Smooth muscle cell of the brain vasculature (primary cell): ENCODE measurements at regions not wholly inside any gene's neighbourhood (a gene's known extent, or its start where the extent isn't known, plus 50 kb on each side); places are given as distances from the start of the nearest gene placed in this dataset.

ENCODE experiments used
- DNase-seq: peaks from one replicate; pipeline ENCODE4 v3.0.0-alpha.2; 2012; ENCODE audit warnings: low read depth, low spot score

DNA sequence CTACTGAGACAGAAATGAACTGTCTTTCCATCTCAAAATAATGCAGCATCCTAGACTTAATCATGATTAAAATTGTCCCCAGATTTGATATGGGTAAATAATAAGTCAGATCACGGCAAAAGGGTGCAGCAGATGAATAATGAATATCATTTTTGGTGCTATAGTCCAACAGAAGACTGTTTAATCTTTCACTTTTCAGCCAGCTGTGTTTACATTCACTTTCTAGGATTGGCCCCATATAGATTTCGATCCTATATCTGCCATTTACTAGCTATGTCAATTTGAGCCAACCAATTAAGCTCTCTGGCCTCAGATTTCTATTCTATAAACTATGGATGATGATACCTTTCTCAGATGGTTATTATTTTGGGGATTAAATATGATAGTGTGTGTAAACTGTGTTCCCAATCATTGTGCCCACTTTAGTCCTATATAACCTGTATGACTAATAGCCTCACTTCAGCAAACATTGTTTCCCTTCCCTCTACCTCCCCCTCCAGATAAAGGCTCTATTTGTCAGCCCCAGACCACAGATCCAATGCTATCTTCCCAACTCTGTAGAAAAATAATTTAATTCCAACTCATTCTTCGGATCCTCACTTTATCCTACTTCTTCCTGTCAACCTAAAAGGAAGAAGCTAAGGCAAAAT is 53.6 kb upstream of the NT5E start:
- no peak for DNase-seq

DNA sequence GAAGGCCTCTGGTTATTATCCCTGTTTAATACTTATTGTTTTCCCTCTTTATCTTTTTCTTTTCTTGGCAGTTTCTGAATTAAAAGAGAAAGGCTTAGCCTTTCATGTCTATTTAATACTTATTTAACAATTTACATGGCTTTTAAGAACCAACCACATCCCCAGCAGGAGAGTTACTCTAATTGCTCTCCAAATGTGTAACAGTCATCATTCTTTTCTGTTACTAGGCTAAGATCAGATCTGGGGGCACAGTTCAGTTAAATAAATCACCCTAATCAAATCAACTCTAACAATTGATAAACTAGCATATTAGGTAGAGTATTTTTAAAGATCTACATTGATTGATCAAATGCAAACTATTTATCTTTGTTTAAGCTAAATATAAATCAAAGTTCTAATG is 54.1 kb upstream of the NT5E start:
- no peak for DNase-seq

DNA sequence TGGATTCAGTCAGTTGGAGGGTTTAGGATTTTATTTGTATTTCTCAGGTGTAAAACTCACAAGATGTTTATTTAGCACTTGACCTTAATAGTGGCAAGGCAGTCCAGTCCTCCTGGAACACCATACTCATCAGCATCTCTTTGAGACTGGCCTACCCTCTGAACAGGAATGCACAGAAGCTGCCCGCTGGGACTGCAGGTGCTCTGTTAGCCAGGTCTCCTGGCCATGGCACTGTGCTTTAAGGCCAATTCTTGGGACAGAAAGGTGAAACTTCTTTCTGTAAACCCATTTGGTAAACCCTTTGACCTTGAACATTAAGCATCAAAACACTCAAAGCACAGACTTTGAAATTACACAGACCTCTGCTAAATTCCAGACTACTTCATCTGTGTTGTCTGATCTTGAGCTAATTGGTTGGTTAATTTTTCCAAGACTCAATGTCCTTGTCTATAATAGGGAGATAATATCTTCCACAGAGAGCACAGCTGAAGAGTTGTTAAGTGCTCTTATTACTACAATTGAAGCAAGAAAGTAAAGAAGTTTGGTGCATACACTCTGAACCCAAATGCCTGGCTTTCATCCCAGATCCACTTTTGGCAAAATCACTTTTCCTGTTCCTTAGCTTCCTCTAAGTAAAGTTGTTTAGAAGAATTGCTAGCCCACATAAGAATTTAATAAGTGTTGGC is 54.9 kb upstream of the NT5E start:
- DNase-seq, result no peak

DNA sequence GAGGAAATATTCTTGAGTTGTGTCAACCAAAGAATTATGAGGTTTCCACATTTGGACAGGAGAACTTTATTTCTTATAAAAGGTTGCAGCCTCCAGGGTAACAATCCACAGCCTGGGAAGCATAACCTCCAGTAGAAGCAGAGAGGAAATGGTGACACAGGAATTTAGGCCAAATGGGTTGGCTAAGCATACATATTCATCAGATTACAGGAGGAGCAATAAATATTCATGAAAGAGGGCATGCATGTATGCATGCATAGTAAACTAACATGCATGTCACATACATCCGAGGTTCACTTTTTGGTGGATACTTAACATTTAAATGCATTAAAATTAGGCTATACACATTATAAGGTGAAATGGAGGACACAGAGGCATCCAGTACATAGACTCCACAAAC is 55.7 kb upstream of the NT5E start:
- no peak for DNase-seq

DNA sequence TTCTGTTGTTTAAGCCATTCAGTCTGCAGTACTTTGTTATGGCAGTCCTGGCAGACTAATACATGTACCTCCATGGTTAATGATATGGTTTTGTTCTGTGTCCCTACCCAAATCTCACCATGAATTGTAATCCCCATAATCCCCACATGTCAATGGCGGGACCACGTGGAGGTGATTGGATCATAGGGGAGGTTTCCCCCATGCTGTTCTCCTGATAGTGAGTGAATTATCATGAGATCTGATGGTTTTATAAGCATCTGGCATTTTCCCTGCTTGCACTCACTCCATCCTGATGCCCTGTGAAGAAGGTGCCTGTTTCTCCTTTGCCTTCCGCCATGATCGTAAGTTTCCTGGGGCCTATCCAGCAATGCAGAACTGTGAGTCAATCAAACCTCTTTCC is 57.5 kb upstream of the NT5E start:
- DNase-seq, result no peak

DNA sequence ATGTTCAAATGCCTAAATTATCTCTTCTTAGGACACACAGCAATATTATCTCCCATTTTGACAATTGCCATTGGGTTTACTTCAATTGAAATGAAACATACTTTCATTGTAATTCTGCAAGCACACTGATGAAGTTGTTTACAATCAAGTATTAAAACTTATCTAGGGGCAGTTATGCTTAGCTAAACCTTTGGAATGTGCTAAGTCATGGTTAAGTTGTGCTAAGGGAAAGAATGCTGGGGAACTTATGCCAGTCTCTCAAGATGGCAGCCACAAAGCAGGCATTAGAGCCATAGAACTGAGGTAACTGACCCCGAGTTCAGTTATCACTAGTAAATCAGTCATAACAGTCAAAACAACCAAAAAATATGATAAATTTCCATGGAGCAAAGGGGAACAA is 59.1 kb upstream of the NT5E start:
- DNase-seq, result no peak

DNA sequence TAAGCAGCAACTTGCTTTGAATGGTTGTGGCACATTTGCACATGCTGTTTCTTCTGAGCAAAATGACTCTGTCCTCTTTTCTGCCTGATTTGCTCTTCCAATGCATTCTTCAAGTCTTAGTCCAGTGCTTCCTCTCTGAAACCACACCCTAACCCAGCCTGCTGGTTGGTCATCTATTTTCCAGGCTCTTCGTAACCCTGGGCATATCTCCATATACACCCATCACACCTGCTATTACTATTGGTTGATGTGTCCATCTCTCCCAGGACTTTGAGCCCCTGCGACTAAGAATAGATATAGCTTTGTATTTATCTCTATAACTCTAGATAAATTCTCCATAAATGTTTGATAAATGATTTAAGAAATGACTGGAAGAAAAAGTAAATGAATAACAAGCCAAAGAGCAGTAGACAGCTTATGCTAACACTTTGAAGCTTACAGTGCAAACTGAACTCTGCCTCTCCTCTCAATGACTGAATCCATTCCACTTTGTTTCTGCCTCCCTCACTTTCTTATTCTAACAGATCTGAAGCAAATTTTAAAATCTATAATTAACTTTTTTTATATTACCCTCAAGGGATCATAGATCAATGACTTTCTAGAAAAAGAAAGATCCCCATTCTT is 59.7 kb upstream of the NT5E start:
- DNase-seq, result no peak

DNA sequence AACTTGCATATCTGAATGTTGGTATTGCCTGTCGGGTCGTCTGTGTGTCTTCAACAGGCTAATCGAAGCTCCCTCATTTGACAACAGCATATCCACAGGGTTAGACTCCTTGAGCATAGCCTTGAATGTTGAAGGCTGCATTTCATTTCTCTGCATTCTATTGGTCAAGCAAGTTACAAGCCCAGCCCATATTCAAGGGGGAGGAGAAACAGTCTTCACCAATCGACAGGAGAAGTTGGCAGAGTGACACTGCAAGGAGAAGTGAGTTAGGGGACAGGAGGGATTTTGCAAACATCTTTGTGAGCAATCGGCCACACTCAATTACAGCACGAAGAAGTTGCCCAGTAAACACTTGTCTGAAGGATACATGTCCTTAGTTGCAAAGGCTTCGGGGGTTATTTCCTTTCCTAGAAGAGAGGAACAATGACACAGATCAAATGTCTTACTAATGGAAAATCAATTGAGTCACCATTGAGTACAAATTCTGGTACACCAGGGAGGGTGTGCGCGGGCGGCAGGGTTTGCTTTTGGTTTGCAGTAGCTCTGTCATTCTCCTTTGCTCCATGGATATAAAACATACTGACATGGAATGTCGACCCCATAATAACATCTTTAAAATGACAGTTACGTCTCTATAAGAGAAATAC is 60.6 kb upstream of the NT5E start:
- no peak for DNase-seq

DNA sequence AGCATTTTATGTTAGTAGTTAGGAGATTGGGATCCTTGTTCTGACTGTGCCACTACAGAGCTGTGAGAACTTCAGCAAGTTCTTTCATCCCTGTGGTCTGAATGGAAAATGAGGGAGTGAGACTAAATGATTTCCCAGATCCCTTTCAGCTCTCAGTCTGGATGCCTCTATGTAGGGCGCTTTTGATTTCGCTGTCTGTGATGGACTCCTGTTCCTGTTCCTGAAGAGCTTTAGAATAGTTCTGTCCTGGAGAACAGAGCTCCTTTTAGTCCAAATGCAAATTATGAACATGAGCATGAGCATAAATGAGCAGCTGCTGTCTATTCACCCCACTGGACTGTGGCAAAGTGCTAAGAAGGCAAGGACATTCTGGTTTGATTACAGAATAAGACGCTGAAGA is 61.4 kb upstream of the NT5E start:
- DNase-seq, result no peak

DNA sequence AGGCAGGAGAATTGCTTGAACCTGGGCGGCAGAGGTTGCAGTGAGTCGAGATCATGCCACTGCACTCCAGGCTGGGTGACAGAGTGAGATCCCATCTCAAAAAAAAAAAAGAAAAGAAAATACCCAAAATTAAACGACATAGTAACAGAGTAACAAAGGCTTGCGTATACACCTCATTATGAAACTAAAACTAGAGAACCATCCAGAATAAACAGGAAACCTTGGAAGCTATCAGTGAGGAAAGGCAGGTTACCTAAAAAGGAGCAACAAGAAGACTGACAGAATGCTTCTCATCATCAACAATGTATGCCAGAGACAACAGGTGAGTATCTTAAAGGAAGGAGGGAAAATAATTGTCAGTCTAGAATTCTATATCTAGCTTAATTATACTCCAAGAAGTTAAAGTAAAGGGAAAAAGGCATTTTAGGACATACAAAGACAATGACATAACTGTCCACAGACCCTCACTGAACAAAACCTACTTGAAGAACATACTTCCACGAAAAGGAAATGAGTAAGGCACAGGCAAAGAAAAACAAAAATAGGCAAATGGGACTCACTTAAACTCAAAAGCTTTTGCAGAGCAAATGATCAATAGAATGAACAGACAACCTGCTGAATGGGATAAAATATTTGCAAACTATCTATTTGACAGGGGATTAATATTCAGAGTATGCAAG is 64.1 kb upstream of the NT5E start:
- DNase-seq, result no peak

DNA sequence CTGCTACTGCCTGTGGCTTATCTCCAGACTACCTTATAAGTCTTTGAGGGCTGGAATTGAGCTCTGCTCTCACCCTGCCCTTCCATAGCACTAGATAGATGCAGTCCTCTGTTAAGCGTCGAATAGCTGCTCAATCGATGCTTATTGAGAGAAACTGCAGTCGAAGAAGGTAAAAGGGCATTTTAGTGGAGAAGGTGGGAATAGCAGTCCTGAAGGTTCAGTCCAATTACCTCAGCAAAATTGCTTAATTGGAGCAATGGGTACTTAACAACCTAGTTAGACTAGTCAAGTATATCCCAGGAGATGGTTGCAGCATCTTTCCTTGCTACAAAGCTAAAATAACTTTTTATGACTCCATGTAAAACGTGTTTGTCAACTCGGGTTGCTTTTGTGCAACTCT is 66.8 kb upstream of the NT5E start:
- no peak for DNase-seq

DNA sequence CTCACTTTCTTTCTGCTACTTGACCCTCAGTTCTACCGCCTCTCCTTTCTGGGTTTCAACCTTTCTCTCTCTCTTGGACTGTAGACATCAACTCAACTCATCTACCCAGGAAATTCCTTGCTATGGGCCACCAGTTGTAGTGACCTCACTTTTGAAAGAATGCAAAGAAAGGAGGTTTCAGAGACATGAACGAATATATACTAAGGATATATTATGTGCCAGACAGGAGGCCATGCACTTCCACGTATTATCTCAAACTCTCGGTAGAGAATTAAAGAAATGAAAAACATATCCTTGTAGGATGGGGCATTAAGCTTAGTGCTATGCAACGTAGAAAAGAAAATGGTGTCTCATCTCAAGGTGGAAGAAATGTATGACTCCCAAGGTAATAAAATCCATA is 67.3 kb upstream of the NT5E start:
- DNase-seq, result no peak

DNA sequence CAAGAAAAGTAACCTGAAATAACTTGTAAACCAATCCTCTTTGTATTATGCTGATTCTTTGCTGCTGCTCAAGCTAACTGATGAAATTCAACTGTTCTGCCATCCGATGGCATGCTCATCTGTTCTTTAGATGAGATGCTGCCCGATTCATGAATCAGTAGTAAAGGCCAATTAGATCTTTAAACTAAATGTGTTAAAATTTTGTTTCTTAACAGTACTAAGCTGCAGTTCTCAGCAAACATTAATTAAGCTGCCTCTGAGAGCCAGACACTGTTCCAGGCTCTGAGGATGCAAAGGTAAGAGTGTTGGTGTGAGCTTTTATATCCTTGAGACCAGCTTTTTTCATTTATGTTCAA is 77.0 kb upstream of the NT5E start:
- no peak for DNase-seq

DNA sequence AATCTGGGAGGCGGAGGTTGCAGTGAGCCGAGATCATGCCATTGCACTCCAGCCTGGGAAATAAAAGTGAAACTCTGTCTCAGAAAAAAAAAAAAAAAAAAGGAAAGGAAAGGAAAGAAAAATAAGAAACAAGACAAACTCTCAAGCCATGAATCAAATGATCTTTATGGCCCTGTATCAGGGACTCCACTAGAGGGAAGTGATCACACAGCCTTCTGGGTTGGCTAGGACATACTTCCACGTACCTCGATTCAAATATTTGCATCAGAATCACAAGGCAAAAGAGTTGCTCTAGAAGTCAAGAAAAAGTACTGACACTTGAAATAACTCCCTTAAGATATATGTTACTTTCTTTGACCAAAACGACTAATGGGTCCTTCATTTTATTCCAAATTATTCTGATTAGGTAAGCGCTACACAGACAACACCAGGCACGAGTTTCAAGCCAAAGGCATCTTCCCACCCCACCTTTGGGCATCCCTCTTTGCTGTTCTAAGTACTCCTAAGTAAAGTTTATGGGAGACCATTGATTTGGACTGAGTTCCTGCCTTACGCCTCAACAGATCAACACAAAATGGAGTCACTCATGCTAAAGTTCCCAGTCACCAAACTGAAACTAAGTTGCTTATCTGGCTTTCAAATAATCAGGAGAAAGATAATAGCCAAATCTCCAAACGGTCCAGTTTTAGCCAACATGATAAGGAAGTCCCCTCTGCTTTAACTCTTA is 77.5 kb upstream of the NT5E start:
- DNase-seq, result no peak

DNA sequence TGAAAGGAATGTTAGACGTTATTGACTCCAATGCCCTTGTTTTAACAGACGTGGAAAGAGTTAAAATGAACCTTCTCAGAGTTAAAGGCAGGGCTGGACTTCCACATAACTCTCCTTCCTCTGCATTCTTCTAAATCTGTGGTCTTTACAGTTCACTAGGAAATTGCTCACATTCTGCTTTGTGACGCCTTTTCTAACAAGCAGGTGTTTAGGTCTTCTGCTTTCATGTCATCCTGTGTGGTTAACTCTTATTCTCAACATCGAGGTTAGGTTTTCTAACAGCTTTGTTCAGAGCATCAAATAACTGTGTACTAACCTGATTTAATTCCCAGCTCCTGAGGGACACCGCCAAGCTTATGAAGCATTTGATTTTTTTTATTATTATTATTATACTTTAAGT is 81.3 kb upstream of the NT5E start:
- DNase-seq, result no peak

DNA sequence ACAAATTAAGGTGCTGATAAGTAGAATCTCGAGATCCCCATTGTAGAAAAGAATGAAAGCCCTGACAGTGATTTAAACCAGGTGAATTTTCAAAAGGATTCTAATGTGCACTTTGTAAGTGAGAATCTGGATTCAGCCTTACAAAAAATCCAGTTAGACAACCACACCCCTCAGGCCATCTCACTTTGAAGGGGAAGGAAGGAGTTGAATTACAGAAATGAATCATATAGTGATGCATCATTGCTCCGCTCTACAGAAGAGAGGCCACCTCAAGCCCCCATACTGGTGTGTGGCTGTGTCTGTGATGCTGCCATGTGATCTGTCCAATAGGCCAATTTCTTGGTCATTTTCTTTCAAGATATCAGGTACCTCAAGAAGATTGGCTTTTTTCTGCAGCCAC is 85.5 kb upstream of the NT5E start:
- DNase-seq, result no peak

DNA sequence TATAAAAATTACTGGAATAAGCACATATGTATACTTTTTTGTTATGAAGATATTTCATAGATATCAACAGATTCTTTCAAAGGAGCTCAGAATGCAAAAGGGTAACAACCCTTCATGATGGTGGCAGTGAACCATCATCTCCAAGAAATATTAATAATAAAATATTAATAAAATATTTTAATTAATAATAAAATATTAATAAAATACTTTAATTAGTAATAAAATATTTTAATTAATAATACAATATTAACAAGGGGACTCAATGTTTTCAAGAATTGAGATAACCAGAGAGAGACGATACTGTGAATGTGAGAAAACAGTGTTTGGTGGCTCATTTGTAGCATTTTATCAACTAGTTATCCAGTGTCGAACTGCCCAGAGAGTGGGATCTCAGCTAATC is 86.0 kb upstream of the NT5E start:
- DNase-seq, result no peak

DNA sequence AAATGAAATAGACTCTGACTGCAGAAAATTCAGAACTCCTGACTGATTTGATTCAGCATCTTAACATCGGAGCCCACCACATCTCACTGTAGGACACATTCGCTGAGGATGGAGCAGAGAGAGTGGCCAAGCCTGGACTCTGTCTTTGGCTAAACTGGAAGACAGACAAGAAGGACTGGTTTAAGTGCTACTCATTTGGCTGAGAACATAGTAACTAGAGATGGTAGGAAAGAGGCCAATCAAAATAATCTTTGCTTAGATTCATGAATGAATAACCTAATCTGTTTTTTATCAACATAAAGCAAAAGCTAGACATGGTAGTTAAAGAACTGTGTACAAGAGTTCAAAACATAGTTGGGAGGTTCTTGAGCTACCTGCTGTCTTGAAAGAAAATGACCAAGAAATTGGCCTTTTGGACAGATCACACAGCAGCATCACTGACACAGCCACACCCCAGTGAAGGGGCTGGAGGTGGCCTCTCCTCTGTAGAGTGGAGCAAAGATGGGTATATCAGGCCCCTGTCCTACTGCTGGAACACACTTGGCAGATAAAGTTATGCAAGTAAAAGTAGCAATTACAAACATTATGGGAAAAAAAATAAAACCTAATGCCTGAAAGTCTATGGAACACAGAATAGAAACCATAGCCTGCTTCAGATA is 87.1 kb upstream of the NT5E start:
- DNase-seq, result no peak

DNA sequence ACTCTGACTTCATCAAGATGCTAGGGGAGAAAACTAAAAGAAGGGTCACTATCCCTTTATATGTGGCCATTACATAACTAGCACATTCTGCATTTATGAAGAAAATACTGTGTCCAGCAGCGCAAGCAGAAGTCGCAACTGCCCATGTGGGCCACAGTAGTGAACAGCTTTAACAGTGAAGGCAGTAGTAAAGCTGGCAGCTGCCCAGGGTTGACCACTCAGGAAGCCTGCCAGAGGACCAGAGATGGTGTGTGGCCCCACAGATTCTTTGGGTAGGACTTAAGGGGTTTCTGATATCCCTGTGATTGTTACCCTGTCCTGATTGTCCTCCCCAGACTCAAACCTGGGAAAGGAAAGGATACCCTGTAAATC is 88.3 kb upstream of the NT5E start:
- DNase-seq, result no peak

DNA sequence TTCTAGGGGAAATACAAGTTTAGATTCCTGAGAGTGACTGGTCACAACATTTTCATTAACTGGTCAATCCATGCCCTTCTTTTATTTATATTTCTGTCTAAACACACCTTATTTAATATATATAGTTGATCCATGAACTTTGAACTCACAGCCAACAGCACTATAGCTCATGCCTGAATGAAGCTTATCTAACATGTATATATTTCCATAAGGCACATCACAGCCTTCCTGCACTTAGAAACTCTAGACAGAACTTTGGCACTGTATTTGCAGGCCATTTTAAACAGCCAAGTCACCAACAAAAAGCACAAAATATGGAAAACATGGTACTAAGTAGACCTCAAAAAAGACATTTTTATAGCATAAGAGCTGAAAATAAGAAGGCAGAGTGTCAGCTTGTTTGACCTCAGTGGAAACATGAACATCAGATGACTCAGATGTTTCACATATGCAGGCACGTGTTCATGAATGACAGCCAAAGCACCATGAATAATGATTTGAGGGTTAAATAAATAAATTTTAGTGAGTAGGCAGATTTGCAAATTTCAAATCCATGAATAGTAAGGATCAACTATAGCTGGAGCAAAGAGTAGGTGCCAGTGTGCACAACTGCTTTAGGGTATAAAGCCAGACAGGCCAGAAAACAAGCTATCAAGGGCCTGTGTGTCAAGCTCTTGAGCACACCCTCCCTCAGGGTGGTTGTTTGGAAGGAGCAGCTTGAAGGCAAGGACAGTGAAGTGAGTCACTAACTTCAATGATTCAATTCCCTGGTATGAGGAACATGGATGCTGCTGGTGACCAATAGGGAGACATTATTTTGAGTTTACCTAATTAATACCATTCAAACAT is 88.9 kb upstream of the NT5E start:
- DNase-seq, result peak; percentile 65
